CD4-positive, alpha-beta T cell treated with Interleukin-6 at 100 ng/mL for 8 hours (primary cell): ENCODE measurements at regions not wholly inside any gene's neighbourhood (a gene's known extent, or its start where the extent isn't known, plus 50 kb on each side); places are given as distances from the start of the nearest gene placed in this dataset.
"Not testable (repeated sequence)": the region's sequence is repeated elsewhere in the genome, so short reads cannot be mapped to it uniquely, and the experiment has no call there.

Experiments
- DNase-seq: peaks from one replicate; pipeline ENCODE4 v3.0.0-alpha.2; 2020; ENCODE audit warnings: mixed read lengths, low spot score

DNA sequence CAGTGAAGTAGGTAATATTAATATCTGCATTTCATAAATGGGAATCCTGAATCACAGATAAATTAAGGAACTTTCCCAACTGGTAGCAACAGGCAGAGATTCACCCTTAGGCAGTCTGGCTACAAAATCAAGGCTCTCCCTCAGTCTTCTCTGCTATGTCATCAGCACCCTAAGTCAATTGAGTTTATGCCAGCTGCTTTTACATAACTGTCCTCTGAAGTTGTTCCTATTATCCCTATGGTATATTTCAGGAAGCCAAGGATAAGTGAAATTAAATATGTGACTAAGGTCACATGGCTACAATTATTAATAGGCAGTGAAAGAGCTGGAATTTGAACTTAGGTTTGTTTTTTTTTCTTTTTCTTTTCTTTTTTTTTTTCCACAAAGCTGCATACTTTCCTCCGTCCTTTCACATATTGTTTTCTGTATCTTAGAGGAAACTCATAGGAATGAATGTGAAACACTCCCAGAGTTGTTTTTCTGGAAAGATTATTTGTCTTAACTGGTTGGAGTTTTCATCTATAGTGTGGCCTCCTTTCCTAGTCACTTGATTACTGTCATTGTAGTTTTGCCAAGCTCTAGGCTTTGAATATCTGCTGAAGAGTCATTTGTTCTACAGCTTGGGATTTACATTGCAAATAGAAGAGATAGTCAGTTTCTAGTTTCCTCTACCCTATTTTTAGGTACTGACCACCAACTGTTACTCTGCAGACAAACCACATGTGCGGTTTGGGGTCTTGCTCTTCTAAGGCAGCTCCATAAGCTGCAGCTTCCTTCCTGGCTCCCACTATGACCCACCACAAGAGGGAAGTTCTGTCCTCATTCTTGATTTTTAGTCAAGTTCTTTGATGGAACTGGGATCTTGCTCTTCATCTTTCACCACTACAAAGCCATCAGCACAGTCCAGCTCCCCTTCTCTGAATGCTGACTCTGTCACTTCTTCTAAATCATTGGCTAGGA is 338.0 kb upstream of the KIAA1217 start:
- DNase-seq, result no peak

DNA sequence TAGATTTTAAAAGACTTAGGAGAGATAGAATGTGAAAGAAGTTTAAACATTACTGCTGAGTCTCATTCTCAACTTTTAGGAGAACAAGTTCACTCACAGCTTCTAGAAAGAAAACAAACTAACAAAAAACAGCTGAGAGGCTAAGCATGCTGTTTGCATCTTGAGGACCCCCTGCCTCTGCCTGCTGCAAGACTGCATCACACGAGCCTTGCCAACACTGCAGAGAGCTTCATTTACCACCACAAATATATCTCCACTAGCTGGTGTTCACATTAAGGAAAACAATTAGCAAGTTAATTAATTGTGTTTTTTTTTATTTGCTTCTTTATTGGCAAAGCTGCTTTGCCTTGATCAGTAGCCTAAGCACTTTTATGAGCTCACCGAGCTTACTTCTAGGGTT is 336.6 kb upstream of the KIAA1217 start:
- DNase-seq, result no peak

DNA sequence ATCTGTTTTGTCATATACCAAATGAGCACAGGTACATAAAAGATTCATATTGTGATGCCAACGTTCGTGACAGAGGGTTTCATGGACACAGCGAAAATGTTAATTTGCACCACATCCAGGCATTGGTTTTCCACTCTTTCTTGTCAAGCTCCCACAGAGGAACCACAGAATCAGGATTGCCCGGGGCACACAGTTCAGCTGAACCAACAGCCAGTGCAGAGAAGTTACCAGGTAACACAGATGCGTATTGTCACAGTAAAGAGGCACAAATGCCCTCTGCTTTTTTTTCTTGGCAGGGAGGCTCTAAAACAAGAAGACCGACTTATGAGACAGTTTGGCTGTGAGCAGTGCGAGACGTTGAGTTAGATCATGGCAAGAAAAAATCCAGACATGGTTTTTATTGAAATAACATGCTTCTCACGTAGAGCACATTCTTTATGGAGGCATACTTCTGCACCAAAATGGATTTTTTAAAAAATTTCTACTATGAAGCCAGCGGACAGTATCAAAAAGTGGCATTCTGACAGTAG is 331.1 kb upstream of the KIAA1217 start:
- no peak for DNase-seq

DNA sequence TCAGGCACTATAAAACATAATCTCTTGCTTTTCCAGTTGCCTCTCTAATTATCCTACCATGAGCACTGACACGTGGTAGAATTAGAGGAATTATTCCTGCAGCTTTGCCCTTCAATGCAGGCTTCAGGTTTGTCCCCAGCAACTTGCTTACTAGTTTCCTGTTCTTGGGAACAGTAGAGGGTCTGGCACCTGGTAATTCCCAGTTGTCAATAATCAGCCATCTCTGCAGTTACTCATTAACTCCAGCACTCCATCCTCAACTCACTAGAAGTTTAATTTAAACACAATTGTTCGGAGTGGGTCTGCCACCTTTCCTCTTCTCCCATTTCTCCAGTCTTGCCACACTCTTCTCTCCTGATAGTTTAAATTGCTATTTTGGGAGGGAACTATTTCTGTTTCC is 324.3 kb upstream of the KIAA1217 start:
- no peak for DNase-seq

DNA sequence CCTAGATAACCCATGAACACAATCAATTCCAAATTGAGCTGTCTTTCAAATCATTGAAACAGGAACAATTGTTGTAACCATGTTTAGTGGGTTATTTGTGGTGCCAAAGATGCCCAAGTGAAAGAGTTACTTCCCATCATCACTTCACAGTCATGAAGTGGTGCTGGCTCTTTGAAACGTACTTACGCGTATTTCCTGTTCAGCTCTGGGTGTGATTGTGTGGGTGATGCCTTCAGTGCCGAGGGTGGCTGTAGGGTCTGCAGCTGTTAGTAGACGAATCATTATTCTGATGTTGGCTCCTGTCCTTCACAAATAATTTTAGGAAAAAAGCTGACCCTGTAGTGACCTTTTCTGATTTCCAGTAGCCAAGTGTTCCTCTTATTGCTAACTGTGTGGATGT is 323.1 kb upstream of the KIAA1217 start:
- no peak for DNase-seq

DNA sequence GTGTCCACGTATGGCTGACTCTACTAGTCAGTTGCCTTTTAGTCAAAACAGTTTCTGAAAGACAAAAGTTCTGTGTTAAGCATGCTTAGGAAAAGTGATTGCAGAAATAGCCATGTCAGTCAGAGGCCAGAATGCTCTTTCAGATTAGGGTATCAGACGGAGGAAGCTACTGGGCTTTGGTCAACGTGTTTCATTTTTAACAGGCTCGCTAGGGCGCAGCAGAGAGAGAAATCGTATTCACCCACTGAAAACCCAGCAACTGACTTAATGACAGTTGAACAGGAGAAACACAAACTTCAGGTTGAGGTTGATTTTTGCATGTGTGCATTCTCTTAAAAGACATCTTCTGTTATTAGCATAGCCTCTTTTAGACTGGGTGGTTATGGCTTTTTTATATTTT is 322.6 kb upstream of the KIAA1217 start:
- no peak for DNase-seq

DNA sequence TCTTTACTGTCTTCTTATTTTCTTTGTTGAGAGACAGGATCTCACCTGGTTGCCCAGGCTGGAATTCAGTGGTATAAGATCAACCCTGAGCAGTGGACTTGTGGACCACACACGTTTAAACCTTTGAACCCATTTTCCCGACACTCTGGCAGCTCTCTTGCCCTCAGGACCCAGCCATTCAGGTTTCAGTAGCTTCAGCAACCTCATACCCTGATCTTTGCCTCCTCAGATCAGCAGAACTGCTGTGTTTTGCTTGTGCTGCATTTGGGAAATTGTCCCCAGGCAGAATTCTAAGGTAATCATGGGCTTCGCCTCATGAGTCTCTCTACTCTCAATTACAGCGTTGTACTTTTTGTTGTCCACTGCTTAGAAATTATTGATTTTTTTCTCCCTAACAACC is 317.6 kb upstream of the KIAA1217 start:
- DNase-seq, result no peak

DNA sequence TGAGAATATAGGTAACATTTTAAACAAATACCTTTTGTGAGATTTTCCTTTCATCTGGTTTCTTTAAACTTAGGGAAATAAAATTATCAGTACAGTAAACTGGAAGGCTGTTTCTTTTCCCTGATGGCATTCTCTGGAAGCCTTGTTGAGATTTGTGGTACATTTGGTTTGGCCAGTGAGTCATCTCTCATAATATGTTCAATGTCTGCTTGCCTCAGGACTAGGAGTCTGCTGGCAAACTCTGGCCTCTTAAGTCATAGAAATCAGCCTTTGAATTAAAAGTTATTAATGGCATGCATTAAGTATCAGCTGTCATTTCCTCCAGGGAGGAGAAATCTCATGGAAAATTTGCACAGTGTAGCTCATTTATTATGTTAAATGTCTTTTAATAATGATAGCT is 316.6 kb upstream of the KIAA1217 start:
- DNase-seq, result no peak

DNA sequence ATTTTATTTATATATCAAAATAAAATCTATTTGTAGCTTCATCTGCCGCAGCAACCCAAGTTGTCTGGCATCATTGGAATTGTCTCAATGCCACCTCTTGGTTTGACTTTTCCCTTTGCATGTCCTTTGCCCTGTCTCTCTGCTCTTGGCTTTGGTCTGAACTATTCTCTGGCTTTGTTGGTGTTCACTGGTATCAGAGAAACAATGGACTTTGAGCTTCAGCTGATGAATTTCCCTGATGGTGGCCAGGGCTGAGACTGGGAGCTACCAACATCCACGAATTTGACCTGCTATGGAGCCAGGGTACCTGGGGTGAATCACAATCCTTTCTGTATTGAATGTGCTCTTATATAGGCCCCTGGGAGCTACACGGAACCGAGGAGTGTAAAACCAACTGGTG is 311.7 kb upstream of the KIAA1217 start:
- DNase-seq, result no peak

DNA sequence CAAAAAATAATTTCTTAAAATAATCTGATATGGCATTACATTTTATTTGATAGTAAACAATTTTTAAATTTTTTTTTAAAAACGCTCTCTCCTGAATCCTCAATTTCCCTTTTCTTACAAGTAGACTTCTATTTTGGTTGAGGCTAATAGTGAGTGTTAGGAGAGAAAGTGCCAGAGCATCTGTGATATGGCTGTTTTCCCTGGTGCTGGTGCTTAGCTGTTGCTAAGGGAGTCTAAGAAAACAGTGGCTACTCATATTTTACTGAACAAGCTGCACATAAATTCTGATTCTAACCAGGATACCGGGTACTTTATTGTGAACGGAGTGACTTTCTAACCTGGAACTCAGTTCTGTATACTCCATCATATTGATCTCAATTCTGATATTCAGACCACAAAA is 311.1 kb upstream of the KIAA1217 start:
- DNase-seq, result no peak

DNA sequence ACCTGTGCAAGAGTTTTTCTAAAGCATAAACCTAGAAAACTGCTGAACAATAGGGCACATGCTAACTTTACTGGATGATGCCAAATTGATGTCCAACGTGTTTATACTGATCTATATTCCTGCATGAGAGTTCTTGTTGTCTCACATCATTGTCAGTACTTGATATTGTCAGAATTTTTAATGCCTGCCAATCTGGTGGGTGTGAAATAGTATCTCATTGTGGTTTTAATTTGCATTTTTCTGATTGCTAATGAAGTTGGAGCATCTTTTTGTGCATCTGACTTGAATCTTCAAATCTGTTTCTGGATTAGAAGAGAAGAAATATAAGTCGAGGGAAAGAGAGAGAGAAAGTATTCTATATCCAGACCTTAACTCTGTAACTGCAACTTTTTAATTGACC is 309.8 kb upstream of the KIAA1217 start:
- DNase-seq, result no peak

DNA sequence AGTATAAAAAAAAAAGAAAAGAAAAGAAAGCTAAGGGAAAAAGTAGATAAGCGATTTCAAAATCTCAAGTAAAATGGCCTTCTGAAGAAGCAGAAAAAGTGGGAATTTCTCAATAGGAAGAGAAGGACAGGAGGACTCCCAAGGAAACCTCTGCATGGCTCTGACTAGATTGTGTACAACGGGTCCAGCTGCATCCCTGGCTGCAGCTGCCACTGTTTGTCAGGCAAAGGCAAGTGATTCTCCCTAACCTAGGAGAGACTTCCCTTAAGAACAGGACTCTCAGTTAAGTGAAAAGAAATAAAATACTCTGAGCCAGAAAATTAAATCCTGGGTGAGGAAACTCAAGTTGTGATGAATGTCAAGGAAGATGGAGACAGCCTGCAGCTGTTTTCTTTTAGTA is 298.6 kb upstream of the KIAA1217 start:
- no peak for DNase-seq

DNA sequence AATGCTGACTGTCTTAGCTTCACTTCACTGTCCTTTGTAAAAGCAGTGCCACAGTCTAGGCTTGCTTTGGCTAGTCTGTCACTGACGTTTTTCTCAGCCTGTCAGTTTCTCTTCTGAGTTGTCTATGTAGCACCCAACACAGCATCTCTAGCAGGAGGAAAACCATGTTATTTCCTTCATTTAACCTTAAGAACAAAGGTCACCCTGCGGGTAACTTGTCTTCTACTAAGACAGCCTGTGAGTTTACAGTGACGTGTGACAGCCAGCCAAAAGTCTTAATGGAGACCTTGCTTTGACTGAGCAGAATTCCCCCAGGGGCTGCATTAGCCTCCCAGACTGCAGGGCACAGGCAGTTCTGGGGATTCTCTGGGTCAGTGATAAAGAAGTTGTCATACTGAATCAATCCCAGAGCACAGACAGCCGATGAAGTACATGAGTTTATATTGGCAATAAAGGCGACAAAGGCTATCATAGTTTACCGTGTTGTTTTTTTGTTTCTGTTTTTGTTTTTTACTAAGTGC is 296.0 kb upstream of the KIAA1217 start:
- DNase-seq, result no peak

DNA sequence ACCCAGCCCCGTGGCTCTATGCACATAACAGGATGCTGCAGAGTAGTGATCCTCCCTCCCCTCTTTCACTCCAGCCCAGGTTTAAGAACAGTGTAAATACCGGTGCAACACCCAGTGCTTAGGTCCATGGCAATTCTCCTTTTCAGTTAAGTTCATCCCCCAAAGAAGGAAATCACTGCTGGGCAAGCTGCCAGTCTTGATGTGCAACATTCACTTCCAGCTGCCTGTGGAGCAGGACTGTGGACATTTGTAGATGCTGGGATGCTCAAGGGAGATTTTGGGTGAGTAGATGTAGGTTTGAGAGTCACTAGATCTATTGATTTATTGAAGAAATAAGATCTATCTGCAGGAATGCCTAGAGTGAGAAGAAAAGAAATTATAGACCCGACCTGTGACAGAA is 294.3 kb upstream of the KIAA1217 start:
- no peak for DNase-seq

DNA sequence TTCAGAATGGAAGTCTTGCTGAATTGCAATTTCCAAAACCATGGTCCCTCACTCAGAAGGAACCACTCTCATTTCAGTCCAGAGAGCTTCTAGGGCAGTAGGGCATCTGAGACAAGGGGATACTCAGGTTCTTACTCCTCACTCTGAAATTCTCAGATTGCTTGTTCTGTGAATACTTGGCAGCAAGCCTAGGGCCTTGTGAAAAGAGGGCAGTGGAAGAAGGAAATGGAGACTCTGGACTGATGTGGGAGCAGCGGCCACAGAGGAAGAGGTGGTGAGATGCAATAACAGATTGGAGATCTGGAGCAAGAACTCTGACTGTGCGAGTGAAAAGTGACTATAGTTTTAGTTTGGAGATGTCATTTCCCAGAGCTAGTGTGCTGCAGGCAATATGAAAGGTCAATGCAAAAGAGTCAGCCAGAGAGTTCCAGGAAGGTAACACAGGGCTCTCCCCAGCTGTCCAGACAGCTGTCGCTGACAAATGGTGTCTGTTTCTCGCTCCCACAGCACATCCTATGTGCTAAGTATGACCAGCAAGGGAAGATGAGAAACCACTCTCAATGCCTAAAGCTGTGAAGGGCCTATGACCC is 291.6 kb upstream of the KIAA1217 start:
- no peak for DNase-seq

DNA sequence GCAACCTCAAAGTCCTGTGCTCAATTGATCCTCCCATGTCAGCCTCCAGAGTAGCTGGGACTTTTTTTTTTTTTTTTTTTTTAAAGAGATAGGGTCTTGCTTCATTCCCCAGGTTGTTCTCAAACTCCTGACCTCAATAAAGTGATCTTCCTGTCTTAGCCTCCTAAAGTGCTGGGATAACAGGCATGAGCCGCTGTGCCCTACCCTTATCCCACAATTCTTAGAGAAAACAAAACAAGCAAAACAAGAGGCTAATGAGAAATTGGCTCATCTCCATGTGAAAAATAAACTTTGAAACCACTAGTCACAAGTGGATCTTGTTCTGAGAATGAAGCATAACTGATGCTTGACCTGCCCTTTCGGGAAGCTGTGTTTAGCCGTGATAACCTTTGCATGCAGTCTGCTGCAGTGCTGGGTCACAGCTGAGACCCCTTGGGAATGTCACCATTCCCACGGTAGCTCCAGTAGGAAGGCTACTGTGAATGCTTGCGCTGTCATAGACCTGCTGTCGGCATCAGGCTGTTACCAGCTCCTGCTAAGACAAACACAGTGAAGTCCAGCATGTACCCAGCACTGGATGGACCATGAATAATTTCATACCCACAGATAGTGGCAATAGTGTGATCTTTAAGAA is 290.7 kb upstream of the KIAA1217 start:
- DNase-seq, result no peak

DNA sequence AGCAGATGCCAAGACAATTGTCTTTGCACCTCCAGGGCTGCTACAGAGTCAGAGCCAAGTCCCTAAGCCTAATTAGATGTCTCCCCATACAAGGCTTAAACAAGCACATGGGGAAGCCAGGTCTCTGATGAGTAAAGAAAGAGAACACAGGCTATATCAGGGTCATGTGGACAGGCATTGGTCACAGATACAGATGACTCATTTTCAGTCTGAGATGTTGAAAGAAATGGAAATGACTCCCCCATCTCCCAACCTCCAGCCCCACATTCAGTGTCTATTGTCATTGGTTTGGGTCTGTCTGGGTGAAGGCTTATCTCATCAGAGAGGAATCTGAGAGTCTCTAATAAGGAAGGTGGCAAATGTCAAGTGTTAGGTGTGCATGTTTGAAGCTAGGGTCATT is 290.1 kb upstream of the KIAA1217 start:
- no peak for DNase-seq

DNA sequence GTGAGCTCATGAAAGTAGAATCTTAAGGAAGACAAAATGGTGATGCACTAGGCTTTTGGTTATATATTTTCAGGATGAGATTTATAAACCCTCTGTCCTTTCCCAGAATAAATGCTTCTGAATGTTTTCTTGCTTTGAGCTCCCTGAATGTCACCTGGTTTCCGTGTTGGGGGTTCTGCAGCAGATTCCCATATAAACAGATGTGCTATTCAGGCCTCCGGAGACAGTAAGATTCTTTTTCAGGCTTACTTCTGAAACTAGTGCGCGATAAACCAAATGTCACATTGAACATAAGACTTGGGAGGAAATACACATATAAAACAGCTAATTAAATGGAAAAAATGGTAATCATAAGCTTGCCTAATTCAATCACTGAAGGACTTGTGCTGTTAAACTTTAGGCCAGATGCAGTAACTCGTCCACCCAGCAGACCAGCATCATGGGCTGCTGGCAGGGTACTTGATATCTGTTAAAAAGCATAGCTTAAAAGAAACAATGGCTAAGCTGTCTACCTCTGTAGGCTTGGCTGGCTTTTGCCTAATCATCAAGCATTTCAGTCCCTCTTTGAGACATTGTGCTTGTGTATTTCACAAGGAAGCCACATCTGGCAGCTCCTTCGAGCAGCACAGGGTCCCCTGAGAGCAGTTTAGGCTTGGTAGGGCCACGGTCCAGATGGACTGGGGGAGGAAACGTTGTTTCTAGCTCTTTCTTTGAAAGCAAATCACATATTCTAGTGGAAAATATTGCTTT is 281.2 kb upstream of the KIAA1217 start:
- DNase-seq, result no peak

DNA sequence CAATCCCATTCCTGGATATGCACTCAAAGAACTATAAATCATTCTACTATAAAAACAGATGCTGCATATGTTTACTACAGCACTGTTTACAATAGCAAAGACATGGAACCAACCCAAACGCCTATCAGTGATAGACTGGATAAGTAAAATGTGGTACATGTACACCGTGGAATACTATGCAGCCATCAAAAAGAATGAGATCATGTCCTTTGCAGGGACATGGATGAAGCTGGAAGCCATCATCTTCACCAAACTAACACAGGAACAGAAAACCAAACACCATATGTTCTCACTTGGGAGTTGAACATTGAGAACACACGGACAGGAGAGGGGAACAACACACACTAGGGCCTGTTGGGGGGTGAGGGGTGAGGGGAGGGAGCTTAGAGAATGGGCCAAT is 274.9 kb upstream of the KIAA1217 start:
- DNase-seq, result not testable (repeated sequence)

DNA sequence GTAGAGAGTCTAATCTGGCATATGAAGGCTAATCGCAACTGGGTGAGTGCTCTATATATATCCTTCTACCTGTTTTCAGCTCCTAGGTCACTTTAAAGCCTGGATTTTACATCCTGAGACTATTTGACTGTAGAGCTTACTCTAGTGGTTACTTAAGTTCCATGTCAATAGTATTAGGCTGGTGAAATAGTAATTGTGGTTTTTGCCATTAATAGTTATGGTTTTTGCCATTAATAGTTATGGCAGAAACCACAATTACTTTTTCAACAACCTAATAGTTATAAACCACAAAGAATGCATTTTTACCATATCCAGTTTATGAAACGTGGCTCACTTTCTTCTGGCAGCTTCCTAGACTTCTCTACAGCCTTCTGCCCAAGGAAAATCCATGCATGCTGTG is 263.1 kb upstream of the KIAA1217 start:
- no peak for DNase-seq

DNA sequence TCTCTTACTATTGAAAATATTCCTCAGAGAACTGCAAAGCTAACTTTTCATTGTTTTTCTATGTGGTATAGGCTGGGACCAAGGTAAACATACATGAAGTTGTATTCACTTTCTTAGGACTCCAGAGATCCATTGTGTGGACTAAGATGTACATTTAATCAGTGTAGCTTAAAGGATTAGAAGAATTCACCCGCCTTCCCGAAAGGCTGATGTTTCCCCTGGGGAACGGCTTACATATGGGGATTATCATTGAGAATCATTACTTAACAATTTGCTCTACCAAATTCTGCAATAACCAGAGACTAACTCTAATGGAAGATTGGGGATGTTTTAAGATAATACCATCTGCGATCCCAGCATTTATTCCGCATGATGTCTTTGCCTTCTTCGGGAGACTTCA is 257.1 kb upstream of the KIAA1217 start:
- no peak for DNase-seq
